ENCODE measurements at regions not wholly inside any gene's neighbourhood (a gene's known extent, or its start where the extent isn't known, plus 50 kb on each side); places are given as distances from the start of the nearest gene placed in this dataset.

DNA sequence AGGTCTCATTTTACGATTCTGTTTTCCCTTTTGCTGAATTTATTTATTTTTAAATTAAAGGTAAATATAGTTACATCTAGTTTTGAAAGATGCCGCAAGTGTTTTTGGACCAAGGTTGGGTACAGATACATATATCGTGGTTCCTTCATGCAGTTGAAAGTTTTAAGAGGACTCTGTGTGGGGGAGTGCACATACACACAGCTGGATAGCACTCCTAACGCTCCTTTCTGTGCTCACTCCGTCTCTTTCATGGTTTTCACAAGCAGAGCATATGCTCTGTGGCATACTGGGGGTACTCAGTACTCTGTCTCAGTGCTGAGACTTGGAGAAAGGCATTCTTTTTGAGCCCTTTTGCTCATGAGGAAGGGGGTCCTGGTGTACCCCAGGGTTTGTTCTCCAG is 307.5 kb downstream of the DOCK8 start:
- Mint-ChIP-seq H3K27ac (ENCODE audit: unreplicated experiment) (no peak overlapping the region), H3K36me3 (ENCODE audit: unreplicated experiment) (no peaks in the 10 kb centered on the region), H3K4me1 (ENCODE audit: unreplicated experiment) (no peaks in the 10 kb centered on the region), H3K9me3 (ENCODE audit: unreplicated experiment) (no peaks in the 10 kb centered on the region), H3K27me3 (ENCODE audit: unreplicated experiment) (peaks cover 5% of the 10 kb centered on the region), H3K4me3 (ENCODE audit: unreplicated experiment) (no peak overlapping the region)
- no peak for DNase-seq (ENCODE audit: extremely low spot score, unreplicated experiment)
- TF ChIP-seq, protein P1, sequence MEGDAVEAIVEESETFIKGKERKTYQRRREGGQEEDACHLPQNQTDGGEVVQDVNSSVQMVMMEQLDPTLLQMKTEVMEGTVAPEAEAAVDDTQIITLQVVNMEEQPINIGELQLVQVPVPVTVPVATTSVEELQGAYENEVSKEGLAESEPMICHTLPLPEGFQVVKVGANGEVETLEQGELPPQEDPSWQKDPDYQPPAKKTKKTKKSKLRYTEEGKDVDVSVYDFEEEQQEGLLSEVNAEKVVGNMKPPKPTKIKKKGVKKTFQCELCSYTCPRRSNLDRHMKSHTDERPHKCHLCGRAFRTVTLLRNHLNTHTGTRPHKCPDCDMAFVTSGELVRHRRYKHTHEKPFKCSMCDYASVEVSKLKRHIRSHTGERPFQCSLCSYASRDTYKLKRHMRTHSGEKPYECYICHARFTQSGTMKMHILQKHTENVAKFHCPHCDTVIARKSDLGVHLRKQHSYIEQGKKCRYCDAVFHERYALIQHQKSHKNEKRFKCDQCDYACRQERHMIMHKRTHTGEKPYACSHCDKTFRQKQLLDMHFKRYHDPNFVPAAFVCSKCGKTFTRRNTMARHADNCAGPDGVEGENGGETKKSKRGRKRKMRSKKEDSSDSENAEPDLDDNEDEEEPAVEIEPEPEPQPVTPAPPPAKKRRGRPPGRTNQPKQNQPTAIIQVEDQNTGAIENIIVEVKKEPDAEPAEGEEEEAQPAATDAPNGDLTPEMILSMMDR (IDR thresholded peaks at IDR 0.05): no peak

DNA sequence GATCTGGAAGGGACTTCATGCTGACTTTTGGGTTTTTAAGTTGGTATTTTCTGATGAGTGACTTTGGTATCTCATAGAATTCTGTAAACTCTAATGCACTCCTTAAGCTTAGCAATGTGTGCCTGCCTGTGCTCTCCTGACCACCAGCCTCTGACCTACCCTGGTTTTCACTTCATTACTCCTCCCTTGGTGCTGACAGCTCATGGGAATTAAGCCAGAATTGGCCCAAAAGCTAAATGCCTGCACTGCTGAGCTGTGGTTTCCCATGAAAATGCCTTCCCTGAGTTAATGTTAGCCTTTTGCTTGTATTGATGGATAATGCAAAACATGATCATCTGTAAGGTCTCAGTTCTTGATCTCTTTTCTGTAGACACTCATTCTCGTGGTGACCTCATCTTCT is 308.0 kb downstream of the DOCK8 start:
- Mint-ChIP-seq H3K9me3 (ENCODE audit: unreplicated experiment) (no peaks in the 10 kb centered on the region), H3K4me3 (ENCODE audit: unreplicated experiment) (no peak overlapping the region), H3K4me1 (ENCODE audit: unreplicated experiment) (no peaks in the 10 kb centered on the region), H3K36me3 (ENCODE audit: unreplicated experiment) (no peaks in the 10 kb centered on the region), H3K27ac (ENCODE audit: unreplicated experiment) (no peak overlapping the region), H3K27me3 (ENCODE audit: unreplicated experiment) (peaks cover 5% of the 10 kb centered on the region)
- TF ChIP-seq, protein P1 (IDR thresholded peaks at IDR 0.05): no peak
- DNase-seq (ENCODE audit: extremely low spot score, unreplicated experiment): no peak

- no peaks in the 10 kb centered on the region for H3K36me3 Mint-ChIP-seq (ENCODE audit: unreplicated experiment)
- TF ChIP-seq, protein P1 (IDR thresholded peaks at IDR 0.05): no peak
- no peak overlapping the region for H3K27ac Mint-ChIP-seq (ENCODE audit: unreplicated experiment)
- no peaks in the 10 kb centered on the region for H3K4me1 Mint-ChIP-seq (ENCODE audit: unreplicated experiment)
- no peak overlapping the region for H3K4me3 Mint-ChIP-seq (ENCODE audit: unreplicated experiment)
- H3K9me3 Mint-ChIP-seq (ENCODE audit: unreplicated experiment): no peaks in the 10 kb centered on the region
- DNase-seq (ENCODE audit: extremely low spot score, unreplicated experiment): no peak
- H3K27me3 Mint-ChIP-seq (ENCODE audit: unreplicated experiment): peaks cover 5% of the 10 kb centered on the region
Observed at GRCh38 chr9:523444-523843, 308.8 kb downstream of the DOCK8 start.

DNA sequence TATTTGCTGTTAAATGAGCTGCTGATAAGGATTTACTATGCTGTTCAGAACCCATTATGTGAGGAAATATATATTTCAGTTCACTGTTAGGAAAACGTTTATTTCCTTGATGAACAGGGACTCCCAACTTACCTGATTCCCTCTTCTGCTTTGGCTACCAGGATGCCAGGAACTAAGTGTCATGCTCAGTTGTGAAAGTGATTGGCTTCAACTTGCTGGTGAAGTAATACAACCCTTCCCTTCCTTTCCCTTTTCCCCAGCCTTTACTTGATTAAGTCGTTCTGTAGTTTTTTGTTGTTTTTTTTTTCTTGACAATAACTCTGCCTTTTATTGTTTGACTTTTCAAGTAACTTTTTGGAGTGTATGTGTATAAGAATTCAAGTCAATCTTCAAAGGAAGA is 309.3 kb downstream of the DOCK8 start:
- H3K27ac Mint-ChIP-seq (ENCODE audit: unreplicated experiment): no peak overlapping the region
- H3K27me3 Mint-ChIP-seq (ENCODE audit: unreplicated experiment): peaks cover 5% of the 10 kb centered on the region
- no peaks in the 10 kb centered on the region for H3K36me3 Mint-ChIP-seq (ENCODE audit: unreplicated experiment)
- no peak overlapping the region for H3K4me3 Mint-ChIP-seq (ENCODE audit: unreplicated experiment)
- TF ChIP-seq, protein P1 (IDR thresholded peaks at IDR 0.05): no peak
- DNase-seq (ENCODE audit: extremely low spot score, unreplicated experiment): no peak
- no peaks in the 10 kb centered on the region for H3K4me1 Mint-ChIP-seq (ENCODE audit: unreplicated experiment)
- H3K9me3 Mint-ChIP-seq (ENCODE audit: unreplicated experiment): no peaks in the 10 kb centered on the region

DNA sequence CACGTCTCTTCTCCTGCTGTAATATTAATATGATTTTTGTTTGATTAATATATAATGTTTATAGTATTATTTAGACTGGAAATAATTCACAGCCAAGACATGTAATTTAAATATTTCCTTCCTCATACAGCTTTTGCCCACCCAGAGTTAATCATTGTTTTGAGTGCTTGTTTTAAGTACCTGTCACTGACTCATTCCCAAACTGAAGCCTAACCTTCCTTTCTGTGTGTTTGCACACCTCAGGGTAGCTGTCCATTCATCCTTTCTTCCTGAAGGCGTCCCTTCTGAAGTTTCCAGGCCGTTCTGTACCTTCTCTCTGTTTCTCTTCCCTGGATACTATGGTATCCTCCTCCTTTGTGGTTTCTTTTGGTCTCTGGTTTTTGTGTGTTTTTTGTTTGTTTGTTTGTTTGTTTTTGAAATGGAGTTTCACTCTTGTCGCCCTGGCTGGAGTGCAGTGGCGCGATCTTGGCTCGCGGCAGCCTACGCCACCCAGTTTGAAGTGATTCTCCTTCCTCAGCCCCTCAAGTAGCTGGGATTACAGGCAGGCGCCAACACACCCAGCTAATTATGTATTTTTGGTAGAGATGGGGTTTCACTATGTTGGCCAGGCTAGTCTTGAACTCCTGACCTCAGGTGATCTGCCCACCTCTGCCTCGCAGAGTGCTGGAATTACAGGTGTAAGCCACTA is 312.4 kb downstream of the DOCK8 start:
- DNase-seq (ENCODE audit: extremely low spot score, unreplicated experiment): no peak
- Mint-ChIP-seq H3K27ac (ENCODE audit: unreplicated experiment) (no peak overlapping the region), H3K4me3 (ENCODE audit: unreplicated experiment) (no peak overlapping the region), H3K4me1 (ENCODE audit: unreplicated experiment) (no peaks in the 10 kb centered on the region), H3K27me3 (ENCODE audit: unreplicated experiment) (peaks cover 6% of the 10 kb centered on the region), H3K36me3 (ENCODE audit: unreplicated experiment) (no peaks in the 10 kb centered on the region), H3K9me3 (ENCODE audit: unreplicated experiment) (no peaks in the 10 kb centered on the region)
- TF ChIP-seq, protein P1 (IDR thresholded peaks at IDR 0.05): no peak

Data from osteocyte (in vitro differentiated cells).